Smooth muscle cell (in vitro differentiated cells): ENCODE measurements at regions not wholly inside any gene's neighbourhood (a gene's known extent, or its start where the extent isn't known, plus 50 kb on each side); places are given as distances from the start of the nearest gene placed in this dataset.

Experiments
- DNase-seq: peaks from one replicate; lab custom pipeline; 2025; ENCODE audit not compliant: unreplicated experiment; lab: John Stamatoyannopoulos, UW
- H2AFZ ChIP-seq: fragments of 200-600 bp; sonication (generic); 2 replicates; pipeline ENCODE4 v1.6.0; 2016; ENCODE audit warnings: antibody characterized with exemption, low read depth, mild to moderate bottlenecking
- H3F3A ChIP-seq: fragments of 200-600 bp; sonication (generic); 2 replicates; pipeline ENCODE4 v1.6.0; 2017; ENCODE audit warnings: antibody characterized with exemption, low read depth
- H3K27ac ChIP-seq: fragments of 200-600 bp; sonication (generic); 2 replicates; pipeline ENCODE4 v1.5.1; 2016; ENCODE audit warnings: low read depth, mild to moderate bottlenecking
- H3K27me3 ChIP-seq: fragments of 200-600 bp; sonication (generic); 2 replicates; pipeline ENCODE4 v1.6.1; 2016; ENCODE audit warnings: low read depth, mild to moderate bottlenecking
- H3K36me3 ChIP-seq: fragments of 200-600 bp; sonication (generic); 2 replicates; pipeline ENCODE4 v1.5.1; 2016; ENCODE audit warnings: low read depth
- H3K4me1 ChIP-seq: fragments of 200-600 bp; sonication (generic); 2 replicates; pipeline ENCODE4 v1.5.1; 2016; ENCODE audit warnings: low read depth
- H3K4me2 ChIP-seq: fragments of 200-600 bp; sonication (generic); 2 replicates; pipeline ENCODE4 v1.6.0; 2016; ENCODE audit warnings: mild to moderate bottlenecking
- H3K4me3 ChIP-seq: fragments of 200-600 bp; sonication (generic); 2 replicates; pipeline ENCODE4 v1.5.1; 2016; ENCODE audit warnings: mild to moderate bottlenecking
- H3K79me2 ChIP-seq: fragments of 200-600 bp; sonication (generic); 2 replicates; pipeline ENCODE4 v1.6.0; 2016; ENCODE audit warnings: low read depth, mild to moderate bottlenecking
- H3K9ac ChIP-seq: fragments of 200-600 bp; sonication (generic); 2 replicates; pipeline ENCODE4 v1.6.0; 2016; ENCODE audit warnings: low read depth
- H3K9me3 ChIP-seq: fragments of 200-600 bp; sonication (generic); replicated peaks from 2 replicates; pipeline ENCODE4 v1.5.1; 2016; ENCODE audit warnings: low read depth
- H4K20me1 ChIP-seq: fragments of 200-600 bp; sonication (generic); 2 replicates; pipeline ENCODE4 v1.6.0; 2016; ENCODE audit warnings: low read depth
- CTCF ChIP-seq: fragments of 200-600 bp; sonication (generic); IDR thresholded peaks from 2 replicates; pipeline ENCODE4 v1.5.1; 2017; ENCODE audit warnings: borderline replicate concordance, mild to moderate bottlenecking, antibody characterized with exemption; ENCODE audit not compliant: insufficient read depth, poor library complexity, severe bottlenecking
- WGBS: methylation state at CpG from one replicate; pipeline ENCODE4 v1.1.7; 2016; ENCODE audit warnings: low lambda C conversion rate; 5-methylcytosine and 5-hydroxymethylcytosine counted together

GRCh38 chr1:70895531-70895930, 152.1 kb downstream of the PTGER3 start:
- no peaks in the 10 kb centered on the region for H3K36me3 ChIP-seq
- H3K4me2 ChIP-seq = no peak overlapping the region

GRCh38 chr1:70896224-70896623, 151.4 kb downstream of the PTGER3 start:
- no peaks in the 10 kb centered on the region for H3K36me3 ChIP-seq
- H4K20me1 ChIP-seq = no peaks in the 10 kb centered on the region
- H3K27ac ChIP-seq = no peak overlapping the region
- no peak overlapping the region for H2AFZ ChIP-seq
- H3K27me3 ChIP-seq = no peaks in the 10 kb centered on the region
- H3K4me3 ChIP-seq = no peak overlapping the region
- H3K9ac ChIP-seq = no peak overlapping the region
- WGBS = 30% methylated on average over 1 of the region's 1 CpG
- peak; percentile 8 for TF ChIP-seq CTCF
- no peaks in the 10 kb centered on the region for H3K4me1 ChIP-seq
- H3K79me2 ChIP-seq = no peaks in the 10 kb centered on the region
- H3F3A ChIP-seq = no peaks in the 10 kb centered on the region
- H3K9me3 ChIP-seq = no peaks in the 10 kb centered on the region
- no peak overlapping the region for H3K4me2 ChIP-seq
- DNase-seq = no peak

More at GRCh38 chr1:70895531-70895930, 152.1 kb downstream of the PTGER3 start:
- Histone ChIP-seq H3K4me3 (no peak overlapping the region), H4K20me1 (no peaks in the 10 kb centered on the region), H3K9me3 (no peaks in the 10 kb centered on the region), H3K9ac (no peak overlapping the region), H3K79me2 (no peaks in the 10 kb centered on the region), H2AFZ (no peak overlapping the region), H3K4me1 (no peaks in the 10 kb centered on the region), H3K27me3 (no peaks in the 10 kb centered on the region), H3K27ac (no peak overlapping the region), H3F3A (no peaks in the 10 kb centered on the region)
- TF ChIP-seq CTCF = no peak
- DNase-seq = no peak

GRCh38 chr1:70897273-70897672, 150.3 kb downstream of the PTGER3 start:
- Histone ChIP-seq H3K9ac (no peak overlapping the region), H3K36me3 (no peaks in the 10 kb centered on the region), H3K9me3 (no peaks in the 10 kb centered on the region), H2AFZ (no peak overlapping the region), H4K20me1 (no peaks in the 10 kb centered on the region), H3F3A (no peaks in the 10 kb centered on the region), H3K4me3 (no peak overlapping the region), H3K4me1 (no peaks in the 10 kb centered on the region), H3K4me2 (no peak overlapping the region), H3K27me3 (no peaks in the 10 kb centered on the region), H3K79me2 (no peaks in the 10 kb centered on the region), H3K27ac (no peak overlapping the region)
- 88% methylated on average over 4 of the region's 4 CpGs for WGBS
- TF ChIP-seq CTCF = no peak
- DNase-seq = no peak

DNA sequence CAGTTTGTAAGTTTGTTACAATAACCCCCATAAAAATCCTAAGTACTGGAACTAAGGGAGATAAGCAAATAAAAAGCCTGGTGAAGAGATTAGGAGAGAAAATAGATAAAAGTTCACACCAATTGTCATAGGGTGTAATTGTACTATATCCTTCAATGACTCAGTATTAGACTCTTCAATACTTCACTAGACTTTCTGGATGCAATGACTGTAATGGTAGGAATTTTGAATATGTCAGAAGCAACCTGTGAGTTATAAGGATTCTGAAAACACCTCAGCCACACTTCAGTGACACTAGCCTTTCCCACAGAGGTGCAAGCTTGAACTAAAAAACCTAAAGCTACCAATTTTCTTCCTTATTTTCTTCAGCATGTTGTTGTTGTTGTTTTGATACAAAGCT, 147.9 kb downstream of the PTGER3 start:
- H3F3A ChIP-seq = no peaks in the 10 kb centered on the region
- H3K79me2 ChIP-seq = no peaks in the 10 kb centered on the region
- no peaks in the 10 kb centered on the region for H3K4me1 ChIP-seq
- H3K4me3 ChIP-seq = no peak overlapping the region
- no peaks in the 10 kb centered on the region for H3K36me3 ChIP-seq
- no peaks in the 10 kb centered on the region for H3K9me3 ChIP-seq
- no peak overlapping the region for H3K9ac ChIP-seq
- DNase-seq = no peak
- no peak for TF ChIP-seq CTCF
- H3K4me2 ChIP-seq = no peak overlapping the region
- no peaks in the 10 kb centered on the region for H3K27me3 ChIP-seq
- H3K27ac ChIP-seq = no peak overlapping the region
- no peak overlapping the region for H2AFZ ChIP-seq
- no peaks in the 10 kb centered on the region for H4K20me1 ChIP-seq
